Neural crest cell (in vitro differentiated cells): ENCODE measurements at regions not wholly inside any gene's neighbourhood (a gene's known extent, or its start where the extent isn't known, plus 50 kb on each side); places are given as distances from the start of the nearest gene placed in this dataset.
A peak's percentile ranks its signal among the peaks of the same experiment; 100 is the strongest.

ENCODE experiments used
- DNase-seq: peaks from one replicate; pipeline ENCODE4 v3.0.0; 2021; ENCODE audit warnings: low read depth, mixed read lengths, low spot score
- H3K27ac Mint-ChIP-seq: one replicate; pipeline ENCODE4 v1.8.0; 2021; ENCODE audit warnings: mild to moderate bottlenecking, mixed read lengths; ENCODE audit not compliant: unreplicated experiment
- H3K27me3 Mint-ChIP-seq: 2 replicates; pipeline ENCODE4 v1.8.0; 2021; ENCODE audit warnings: low read depth, mild to moderate bottlenecking, mixed read lengths
- H3K36me3 Mint-ChIP-seq: 2 replicates; pipeline ENCODE4 v1.8.0; 2021; ENCODE audit warnings: low read depth, mild to moderate bottlenecking, mixed read lengths
- H3K4me1 Mint-ChIP-seq: 2 replicates; pipeline ENCODE4 v1.8.0; 2021; ENCODE audit warnings: mixed read lengths
- H3K4me3 Mint-ChIP-seq: one replicate; pipeline ENCODE4 v1.8.0; 2021; ENCODE audit warnings: mild to moderate bottlenecking, mixed read lengths
- H3K9me3 Mint-ChIP-seq: 2 replicates; pipeline ENCODE4 v1.8.0; 2021; ENCODE audit warnings: mixed read lengths
- TF ChIP-seq, protein P1 (sequence below): fragments of 200-600 bp; sonication (generic); conservative IDR thresholded peaks from 2 replicates; pipeline ENCODE4 v1.5.0; 2021; ENCODE audit warnings: antibody characterized with exemption, mild to moderate bottlenecking

GRCh38 chr20:63101781-63102720 is 95.3 kb upstream of the BHLHE23 start:
- TF ChIP-seq, protein P1, sequence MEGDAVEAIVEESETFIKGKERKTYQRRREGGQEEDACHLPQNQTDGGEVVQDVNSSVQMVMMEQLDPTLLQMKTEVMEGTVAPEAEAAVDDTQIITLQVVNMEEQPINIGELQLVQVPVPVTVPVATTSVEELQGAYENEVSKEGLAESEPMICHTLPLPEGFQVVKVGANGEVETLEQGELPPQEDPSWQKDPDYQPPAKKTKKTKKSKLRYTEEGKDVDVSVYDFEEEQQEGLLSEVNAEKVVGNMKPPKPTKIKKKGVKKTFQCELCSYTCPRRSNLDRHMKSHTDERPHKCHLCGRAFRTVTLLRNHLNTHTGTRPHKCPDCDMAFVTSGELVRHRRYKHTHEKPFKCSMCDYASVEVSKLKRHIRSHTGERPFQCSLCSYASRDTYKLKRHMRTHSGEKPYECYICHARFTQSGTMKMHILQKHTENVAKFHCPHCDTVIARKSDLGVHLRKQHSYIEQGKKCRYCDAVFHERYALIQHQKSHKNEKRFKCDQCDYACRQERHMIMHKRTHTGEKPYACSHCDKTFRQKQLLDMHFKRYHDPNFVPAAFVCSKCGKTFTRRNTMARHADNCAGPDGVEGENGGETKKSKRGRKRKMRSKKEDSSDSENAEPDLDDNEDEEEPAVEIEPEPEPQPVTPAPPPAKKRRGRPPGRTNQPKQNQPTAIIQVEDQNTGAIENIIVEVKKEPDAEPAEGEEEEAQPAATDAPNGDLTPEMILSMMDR: no peak
- H3K27ac Mint-ChIP-seq: no peak overlapping the region
- H3K9me3 Mint-ChIP-seq: no peaks in the 10 kb centered on the region
- no peaks in the 10 kb centered on the region for H3K36me3 Mint-ChIP-seq
- peaks cover 6% of the 10 kb centered on the region for H3K4me1 Mint-ChIP-seq
- peaks cover 13% of the 10 kb centered on the region for H3K27me3 Mint-ChIP-seq
- peak overlapping the region; percentile 67 for H3K4me3 Mint-ChIP-seq
- no peak for DNase-seq

DNA sequence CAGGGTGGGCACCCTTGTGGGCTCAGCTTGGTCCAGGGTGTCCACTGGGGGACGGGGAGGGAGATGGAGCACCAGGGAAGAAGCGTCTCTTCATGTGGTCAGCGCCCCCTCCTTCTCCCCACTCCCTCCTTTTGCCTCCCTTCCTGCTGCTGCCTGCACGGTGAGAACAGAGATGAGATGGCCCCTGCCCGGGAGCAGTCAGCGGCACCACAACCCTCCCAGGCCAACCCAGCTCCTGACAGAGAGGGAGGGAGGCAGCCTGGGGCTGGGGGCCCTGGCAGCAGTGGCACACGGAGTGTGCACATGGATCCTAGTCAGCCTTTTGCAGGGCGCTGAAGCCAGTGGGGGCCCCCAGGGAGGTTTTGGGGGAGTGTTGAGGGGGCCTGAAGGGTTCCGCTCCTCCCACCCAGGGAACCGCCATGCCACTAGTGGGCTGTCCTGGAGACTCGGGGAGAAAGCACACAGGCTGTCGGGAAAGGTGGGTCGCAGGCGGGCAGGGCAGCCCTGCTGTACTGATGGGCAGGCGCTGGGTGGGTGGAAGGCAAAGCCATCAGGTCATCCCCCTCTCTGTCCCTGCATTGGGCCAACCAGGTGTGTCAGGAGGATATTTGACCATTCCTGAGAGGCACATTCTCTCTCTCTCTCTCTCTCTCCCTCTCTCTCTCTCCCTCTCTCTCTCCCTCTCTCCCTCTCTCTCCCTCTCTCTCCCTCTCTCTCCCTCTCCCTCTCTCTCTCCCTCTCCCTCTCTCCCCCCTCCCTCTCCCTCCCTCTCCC is 94.3 kb upstream of the BHLHE23 start:
- H3K4me1 Mint-ChIP-seq: peaks cover 6% of the 10 kb centered on the region
- H3K27ac Mint-ChIP-seq: no peak overlapping the region
- no peaks in the 10 kb centered on the region for H3K9me3 Mint-ChIP-seq
- H3K27me3 Mint-ChIP-seq: peaks cover 13% of the 10 kb centered on the region
- H3K4me3 Mint-ChIP-seq: no peak overlapping the region
- TF ChIP-seq, protein P1: no peak
- H3K36me3 Mint-ChIP-seq: no peaks in the 10 kb centered on the region
- no peak for DNase-seq

GRCh38 chr20:63100174-63100925 is 93.6 kb upstream of the BHLHE23 start:
- no peaks in the 10 kb centered on the region for H3K36me3 Mint-ChIP-seq
- peaks cover 6% of the 10 kb centered on the region for H3K4me1 Mint-ChIP-seq
- peaks cover 15% of the 10 kb centered on the region for H3K27me3 Mint-ChIP-seq
- TF ChIP-seq, protein P1: no peak
- no peaks in the 10 kb centered on the region for H3K9me3 Mint-ChIP-seq
- H3K27ac Mint-ChIP-seq: no peak overlapping the region
- no peak overlapping the region for H3K4me3 Mint-ChIP-seq
- DNase-seq: no peak

- H3K4me1 Mint-ChIP-seq: peaks cover 6% of the 10 kb centered on the region
- TF ChIP-seq, protein P1: no peak
- no peaks in the 10 kb centered on the region for H3K9me3 Mint-ChIP-seq
- no peak for DNase-seq
- no peak overlapping the region for H3K4me3 Mint-ChIP-seq
- H3K36me3 Mint-ChIP-seq: no peaks in the 10 kb centered on the region
- no peak overlapping the region for H3K27ac Mint-ChIP-seq
- peaks cover 22% of the 10 kb centered on the region for H3K27me3 Mint-ChIP-seq
These were observed 92.9 kb upstream of the BHLHE23 start for GRCh38 chr20:63099456-63100173.
